Urothelium cell line (cell line): ENCODE measurements at regions not wholly inside any gene's neighbourhood (a gene's known extent, or its start where the extent isn't known, plus 50 kb on each side); places are given as distances from the start of the nearest gene placed in this dataset.
"Not testable (repeated sequence)": the region's sequence is repeated elsewhere in the genome, so short reads cannot be mapped to it uniquely, and the experiment has no call there.

ENCODE experiments used
- DNase-seq: peaks from one replicate; pipeline ENCODE4 v3.0.0; 2011; ENCODE audit warnings: low spot score, mixed read lengths
- FAIRE-seq: peaks from 2 replicates; lab custom pipeline; 2011; peaks lifted over from hg19 to GRCh38; lab: Jason Lieb, UNC

DNA sequence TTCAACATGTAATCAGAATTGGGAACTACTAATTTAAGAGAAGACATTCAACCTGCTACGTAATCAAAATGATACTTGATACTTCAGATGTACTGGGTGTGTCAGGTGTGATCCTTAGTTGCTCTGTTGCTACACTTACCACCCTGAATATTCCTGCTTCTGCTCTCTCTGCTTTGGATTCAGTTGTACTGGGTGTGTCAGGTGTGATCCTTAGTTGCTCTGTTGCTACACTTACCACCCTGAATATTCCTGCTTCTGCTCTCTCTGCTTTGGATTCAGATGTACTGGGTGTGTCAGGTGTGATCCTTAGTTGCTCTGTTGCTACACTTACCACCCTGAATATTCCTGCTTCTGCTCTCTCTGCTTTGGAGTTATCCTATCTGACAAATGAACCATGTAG is 290.2 kb downstream of the RAB38 start:
- not testable (repeated sequence) for DNase-seq, FAIRE-seq

GRCh38 chr11:87879118-87879517 is 296.1 kb downstream of the RAB38 start:
- DNase-seq (peak; percentile 10), FAIRE-seq (no peak)

GRCh38 chr11:87878373-87878825 is 296.8 kb downstream of the RAB38 start:
- DNase-seq: peak; percentile 10
- no peak for FAIRE-seq

GRCh38 chr11:87871056-87871455 is 304.2 kb downstream of the RAB38 start:
- FAIRE-seq (no peak), DNase-seq (no peak)

DNA sequence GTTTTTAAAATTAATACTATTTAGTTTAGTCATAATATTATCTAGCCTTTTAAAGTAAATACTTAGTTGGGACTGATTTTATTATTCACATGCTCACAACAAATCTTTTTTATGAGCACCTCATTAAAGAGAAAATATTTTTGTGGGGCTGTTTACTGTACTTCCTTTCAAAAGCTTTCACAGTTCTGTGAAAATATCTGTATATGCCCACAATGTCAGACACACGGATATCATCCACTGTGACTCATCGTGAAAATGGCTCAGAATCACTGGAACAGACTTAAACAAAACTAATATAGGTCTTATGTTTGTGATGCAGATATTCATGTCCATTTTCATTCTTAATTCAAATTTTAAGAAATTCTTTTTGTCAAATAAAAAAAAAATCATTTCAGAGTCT is 305.2 kb downstream of the RAB38 start:
- FAIRE-seq: no peak
- no peak for DNase-seq

GRCh38 chr11:87866951-87867350 is 308.3 kb downstream of the RAB38 start:
- DNase-seq (no peak), FAIRE-seq (no peak)

- no peak for FAIRE-seq
- no peak for DNase-seq
These were observed 314.2 kb downstream of the RAB38 start for GRCh38 chr11:87861030-87861429.

DNA sequence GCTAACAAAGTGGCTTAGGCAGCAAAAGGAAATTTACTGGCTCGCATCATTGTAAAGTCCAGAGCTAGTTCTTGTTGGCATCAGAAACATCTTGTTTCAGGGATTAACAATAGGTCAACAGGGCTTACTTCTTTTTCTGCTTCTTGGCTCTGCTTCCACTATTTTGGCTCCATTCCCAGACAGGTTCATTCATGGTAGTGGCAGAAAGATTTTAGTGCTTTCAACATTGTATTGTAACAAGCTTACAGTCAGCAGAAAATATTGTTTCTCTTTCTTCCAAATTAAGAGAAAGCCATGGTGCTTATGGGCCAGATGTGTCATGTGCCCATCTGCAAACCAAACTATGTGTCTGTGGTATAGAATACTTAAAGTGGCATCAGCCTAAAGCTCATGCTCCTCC is 315.6 kb downstream of the RAB38 start:
- DNase-seq (no peak), FAIRE-seq (no peak)

DNA sequence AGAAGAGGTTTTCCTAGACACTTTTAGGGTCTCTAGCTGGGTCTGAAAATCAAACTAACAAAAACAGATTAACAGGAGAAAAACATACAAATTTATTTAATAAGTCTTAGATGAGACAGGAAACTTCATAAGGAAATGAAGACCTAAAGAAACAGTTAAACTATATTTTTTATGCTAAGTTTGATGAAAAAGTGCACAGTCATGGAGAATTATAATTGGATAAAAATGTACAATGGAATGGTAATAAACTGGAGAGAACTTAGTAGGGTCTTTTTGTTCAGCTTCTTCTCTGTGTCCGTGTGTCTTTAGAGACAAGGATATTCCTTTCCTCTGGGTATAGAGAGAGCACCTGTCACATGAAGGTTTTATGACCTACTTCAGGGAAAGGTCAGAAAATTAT is 323.4 kb downstream of the RAB38 start:
- DNase-seq (no peak), FAIRE-seq (no peak)

- DNase-seq (no peak), FAIRE-seq (no peak)
These were observed 324.0 kb downstream of the RAB38 start for GRCh38 chr11:87851234-87851633.

GRCh38 chr11:87849216-87849615 is 326.0 kb downstream of the RAB38 start:
- FAIRE-seq (no peak), DNase-seq (no peak)

DNA sequence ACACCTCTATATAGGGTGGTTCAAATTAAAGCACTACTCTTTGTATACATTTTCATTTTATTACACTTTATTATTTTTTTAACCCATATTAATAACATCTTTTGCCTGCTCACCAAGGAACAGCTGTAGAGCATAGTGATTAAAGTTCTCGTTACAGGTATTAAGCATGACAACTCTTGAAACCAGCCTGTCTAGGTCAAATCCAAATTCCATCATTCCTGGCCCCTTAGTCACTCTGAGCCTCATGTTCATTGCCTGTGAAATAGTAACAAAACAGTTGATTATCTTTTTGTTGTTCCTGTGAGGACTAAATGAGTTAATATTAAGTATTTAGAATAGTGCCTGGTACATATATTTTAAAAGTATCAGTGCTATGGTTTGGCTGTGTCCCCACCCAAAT is 334.5 kb downstream of the RAB38 start:
- peak; percentile 13 for DNase-seq
- no peak for FAIRE-seq

GRCh38 chr11:87832211-87832610 is 343.0 kb downstream of the RAB38 start:
- FAIRE-seq (no peak), DNase-seq (no peak)

- DNase-seq (no peak), FAIRE-seq (no peak)
These were observed 355.2 kb downstream of the RAB38 start for GRCh38 chr11:87820011-87820410.

GRCh38 chr11:87819151-87819550 is 356.1 kb downstream of the RAB38 start:
- DNase-seq (no peak), FAIRE-seq (no peak)

DNA sequence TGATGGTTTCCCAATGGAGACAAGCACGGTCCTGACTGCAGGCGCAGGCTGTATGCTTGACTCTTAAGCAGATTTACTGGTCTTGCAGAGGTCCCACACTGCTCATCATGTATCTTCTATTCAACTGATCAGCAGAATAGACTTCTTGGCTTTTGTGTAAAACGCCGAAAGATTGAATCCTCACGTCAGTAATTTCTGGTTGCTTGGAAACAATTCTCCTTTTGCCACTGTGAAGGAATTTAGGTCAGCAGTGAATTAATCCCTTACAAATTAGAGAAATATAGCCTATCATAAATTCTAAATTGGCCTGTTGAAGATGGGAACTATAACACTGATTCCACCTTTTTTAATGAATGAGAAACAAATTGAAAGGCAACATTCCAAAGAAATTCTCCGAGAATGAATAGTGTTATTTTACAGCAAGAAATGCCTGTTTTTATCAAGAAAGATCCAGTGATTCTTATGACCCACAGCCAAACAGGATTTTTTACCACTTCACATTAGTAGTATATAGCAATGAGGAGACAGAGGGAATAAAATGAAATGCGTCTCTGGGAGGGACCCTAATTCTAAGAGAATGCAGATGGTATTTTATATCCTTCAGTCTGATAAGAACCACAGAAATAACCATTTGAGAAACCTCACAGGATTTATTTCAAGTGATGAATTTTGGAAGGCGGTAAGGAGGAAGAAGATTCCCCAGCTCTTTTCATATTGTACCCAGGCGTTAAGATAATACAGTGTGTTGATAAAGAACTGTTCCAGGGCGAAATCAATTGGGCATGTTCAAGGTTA is 362.5 kb downstream of the RAB38 start:
- DNase-seq (no peak), FAIRE-seq (no peak)

DNA sequence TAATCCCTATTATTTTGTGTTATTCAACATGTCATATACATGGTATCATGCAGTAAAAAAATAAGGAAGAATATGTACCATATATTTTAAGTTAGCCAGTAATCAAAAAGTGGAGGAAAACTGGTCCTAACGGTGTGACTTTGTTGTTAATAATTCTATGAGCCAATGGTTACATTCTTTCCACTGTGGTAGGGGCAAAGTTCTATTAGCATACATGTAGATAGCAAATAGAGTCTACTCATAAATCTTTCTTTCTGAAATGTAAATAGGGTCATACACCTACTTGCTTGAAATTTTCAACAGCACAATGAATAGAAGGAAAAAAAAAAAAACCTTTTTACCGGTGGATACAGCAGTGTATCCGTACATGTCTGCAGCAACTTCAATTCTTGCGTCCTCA is 364.8 kb downstream of the RAB38 start:
- DNase-seq (no peak), FAIRE-seq (no peak)

DNA sequence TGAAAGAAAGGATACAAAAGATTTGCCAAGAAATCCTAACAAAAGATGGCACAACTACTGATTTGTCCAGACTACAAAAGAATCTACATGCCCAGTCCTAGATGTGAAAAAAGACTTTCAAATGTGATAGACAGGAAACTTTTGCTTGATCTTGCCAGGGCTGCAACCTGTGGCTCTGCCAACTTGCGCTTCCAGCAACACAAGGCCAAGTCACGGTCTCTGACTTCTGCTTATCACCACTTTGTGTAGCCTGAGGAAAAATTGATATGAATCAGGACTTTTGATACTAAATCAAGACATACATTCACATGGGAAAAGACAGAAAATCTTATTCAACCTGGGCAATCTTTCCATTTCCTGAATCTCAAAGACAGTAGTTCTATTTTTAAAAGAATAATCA is 366.0 kb downstream of the RAB38 start:
- FAIRE-seq (no peak), DNase-seq (no peak)

DNA sequence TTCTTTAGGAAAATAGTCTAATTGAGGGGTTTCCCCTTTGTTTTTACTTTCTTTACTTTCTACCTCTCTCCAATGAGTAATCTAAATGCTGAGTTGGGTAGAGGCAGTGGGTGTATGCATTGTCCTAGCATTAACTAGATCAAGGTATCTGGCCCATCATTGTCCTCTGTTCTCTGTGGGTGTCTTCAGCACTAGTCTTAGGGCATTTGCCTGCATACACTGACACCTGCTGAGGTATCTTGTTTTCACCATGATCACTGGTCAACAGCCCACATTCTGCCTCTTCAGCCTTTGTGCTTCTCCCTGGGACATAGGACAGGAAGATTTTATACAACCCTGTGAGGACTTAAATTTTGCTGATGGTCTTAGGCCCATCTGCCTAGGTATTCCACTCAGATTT is 371.1 kb downstream of the RAB38 start:
- no peak for FAIRE-seq

DNA sequence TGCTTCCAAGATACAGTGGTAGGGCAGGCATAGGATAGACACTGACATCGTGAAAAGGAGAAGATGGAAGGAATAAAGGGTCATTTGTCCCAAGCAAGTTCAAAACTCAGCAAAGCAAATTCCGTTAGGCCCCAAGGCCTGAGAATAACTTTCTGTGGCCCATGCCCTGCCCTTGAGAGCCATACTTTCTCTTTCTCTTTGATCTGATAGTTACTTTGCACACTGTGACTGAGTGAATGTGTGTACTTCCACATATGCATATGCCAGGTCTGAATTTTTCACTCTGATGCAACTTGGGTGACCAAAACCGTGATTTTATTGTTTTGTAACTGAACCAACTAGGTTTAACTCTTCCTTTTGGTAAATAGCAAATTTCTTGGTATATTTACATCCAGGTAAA is 371.5 kb downstream of the RAB38 start:
- FAIRE-seq (no peak), DNase-seq (no peak)

More for the DNA sequence above, 371.1 kb downstream of the RAB38 start:
- DNase-seq: no peak

- FAIRE-seq, DNase-seq: not testable (repeated sequence)
These were observed 390.4 kb downstream of the RAB38 start for GRCh38 chr11:87784862-87785261.

- DNase-seq: no peak
- FAIRE-seq: no peak
These were observed 395.2 kb downstream of the RAB38 start for GRCh38 chr11:87780068-87780413.
